Chondrocyte (in vitro differentiated cells): ENCODE measurements at regions not wholly inside any gene's neighbourhood (a gene's known extent, or its start where the extent isn't known, plus 50 kb on each side); places are given as distances from the start of the nearest gene placed in this dataset.

ENCODE experiments used
- DNase-seq: peaks from one replicate; pipeline ENCODE4 v3.0.0; 2021; ENCODE audit warnings: mixed read lengths, low spot score
- H3K27ac Mint-ChIP-seq: one replicate; pipeline ENCODE4 v1.8.0; 2021; ENCODE audit warnings: mild to moderate bottlenecking, moderate library complexity, mixed read lengths; ENCODE audit not compliant: unreplicated experiment
- H3K27me3 Mint-ChIP-seq: 2 replicates; pipeline ENCODE4 v1.8.0; 2021; ENCODE audit warnings: low read depth, mixed read lengths
- H3K36me3 Mint-ChIP-seq: 2 replicates; pipeline ENCODE4 v1.8.0; 2021; ENCODE audit warnings: low read depth, mixed read lengths
- H3K4me1 Mint-ChIP-seq: 2 replicates; pipeline ENCODE4 v1.8.0; 2021; ENCODE audit warnings: low read depth, mild to moderate bottlenecking, mixed read lengths
- H3K4me3 Mint-ChIP-seq: one replicate; pipeline ENCODE4 v1.8.0; 2021; ENCODE audit warnings: mild to moderate bottlenecking, moderate library complexity, mixed read lengths; ENCODE audit not compliant: unreplicated experiment
- H3K9me3 Mint-ChIP-seq: 2 replicates; pipeline ENCODE4 v1.8.0; 2021; ENCODE audit warnings: low read depth, mixed read lengths
- TF ChIP-seq, protein P1 (sequence below): fragments of 200-600 bp; sonication (generic); IDR thresholded peaks from 2 replicates; pipeline ENCODE4 v1.5.0; 2021; ENCODE audit warnings: antibody characterized with exemption, mild to moderate bottlenecking, moderate library complexity

DNA sequence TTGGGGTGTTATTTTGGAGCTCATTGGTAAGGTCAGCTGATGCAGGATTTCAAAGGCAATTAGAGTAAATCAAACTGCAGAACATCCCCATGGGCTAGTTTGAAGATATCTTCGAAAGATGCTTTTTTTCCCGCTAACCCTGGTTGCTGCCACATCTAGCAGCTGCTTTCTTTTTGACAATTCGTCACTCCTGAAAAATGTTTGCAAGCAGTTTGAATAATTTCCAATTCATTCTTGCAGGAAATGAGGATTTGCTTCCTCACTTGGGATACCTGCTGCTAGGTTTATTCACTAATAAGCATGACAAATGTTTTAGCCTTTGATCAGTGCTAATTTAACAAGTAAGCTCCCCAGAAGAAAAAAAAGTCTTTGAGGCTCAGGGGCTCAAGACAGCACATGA, 649.6 kb upstream of the RORB start:
- TF ChIP-seq, protein P1, sequence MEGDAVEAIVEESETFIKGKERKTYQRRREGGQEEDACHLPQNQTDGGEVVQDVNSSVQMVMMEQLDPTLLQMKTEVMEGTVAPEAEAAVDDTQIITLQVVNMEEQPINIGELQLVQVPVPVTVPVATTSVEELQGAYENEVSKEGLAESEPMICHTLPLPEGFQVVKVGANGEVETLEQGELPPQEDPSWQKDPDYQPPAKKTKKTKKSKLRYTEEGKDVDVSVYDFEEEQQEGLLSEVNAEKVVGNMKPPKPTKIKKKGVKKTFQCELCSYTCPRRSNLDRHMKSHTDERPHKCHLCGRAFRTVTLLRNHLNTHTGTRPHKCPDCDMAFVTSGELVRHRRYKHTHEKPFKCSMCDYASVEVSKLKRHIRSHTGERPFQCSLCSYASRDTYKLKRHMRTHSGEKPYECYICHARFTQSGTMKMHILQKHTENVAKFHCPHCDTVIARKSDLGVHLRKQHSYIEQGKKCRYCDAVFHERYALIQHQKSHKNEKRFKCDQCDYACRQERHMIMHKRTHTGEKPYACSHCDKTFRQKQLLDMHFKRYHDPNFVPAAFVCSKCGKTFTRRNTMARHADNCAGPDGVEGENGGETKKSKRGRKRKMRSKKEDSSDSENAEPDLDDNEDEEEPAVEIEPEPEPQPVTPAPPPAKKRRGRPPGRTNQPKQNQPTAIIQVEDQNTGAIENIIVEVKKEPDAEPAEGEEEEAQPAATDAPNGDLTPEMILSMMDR = no peak
- Mint-ChIP-seq H3K4me1 (no peaks in the 10 kb centered on the region), H3K4me3 (no peak overlapping the region), H3K9me3 (peaks cover 3% of the 10 kb centered on the region), H3K27ac (no peak overlapping the region), H3K27me3 (peaks cover 5% of the 10 kb centered on the region), H3K36me3 (no peaks in the 10 kb centered on the region)
- no peak for DNase-seq

DNA sequence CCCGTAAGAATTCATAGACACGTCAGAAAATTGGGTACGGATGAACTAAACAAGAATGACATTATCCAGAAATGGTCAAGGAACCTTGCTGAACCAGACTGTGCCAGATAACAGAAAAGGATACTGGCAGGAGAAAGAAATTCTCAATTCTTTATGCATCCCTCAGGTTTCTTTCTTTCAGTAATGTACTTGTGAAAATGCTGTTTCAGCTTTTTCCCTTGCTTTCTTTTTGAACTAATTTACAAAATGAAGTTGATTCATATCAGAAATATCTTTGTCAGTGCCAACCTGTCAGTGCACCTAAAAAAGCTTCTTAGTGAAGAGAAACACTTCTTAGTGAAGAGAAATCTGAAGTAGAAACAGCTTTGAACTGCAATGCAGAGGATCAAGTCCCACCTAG, 643.6 kb upstream of the RORB start:
- Mint-ChIP-seq H3K4me1 (no peaks in the 10 kb centered on the region), H3K27ac (no peak overlapping the region), H3K27me3 (peaks cover 1% of the 10 kb centered on the region), H3K9me3 (peaks cover 3% of the 10 kb centered on the region), H3K4me3 (no peak overlapping the region), H3K36me3 (no peaks in the 10 kb centered on the region)
- DNase-seq = no peak
- TF ChIP-seq, protein P1 = no peak

DNA sequence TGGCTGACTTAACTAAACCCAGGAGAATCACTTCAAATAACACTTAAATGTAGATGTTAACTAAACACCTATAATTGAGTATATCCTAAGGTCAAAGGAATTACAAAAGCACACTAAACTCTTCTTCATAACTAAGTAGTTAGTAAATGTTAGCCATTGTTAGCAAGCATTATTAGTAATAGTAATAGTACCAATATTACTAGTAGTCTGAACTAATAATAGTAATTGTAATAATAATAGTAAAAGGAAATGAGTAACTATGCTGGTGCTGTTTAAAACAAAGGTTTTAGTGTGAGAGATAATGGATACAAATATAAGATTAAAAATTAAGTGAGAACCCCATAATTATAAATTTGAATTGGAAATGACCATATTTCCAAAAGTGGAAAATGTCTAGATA, 641.9 kb upstream of the RORB start:
- Mint-ChIP-seq H3K9me3 (peaks cover 3% of the 10 kb centered on the region), H3K27me3 (peaks cover 1% of the 10 kb centered on the region), H3K4me1 (no peaks in the 10 kb centered on the region), H3K36me3 (no peaks in the 10 kb centered on the region), H3K27ac (no peak overlapping the region), H3K4me3 (no peak overlapping the region)
- TF ChIP-seq, protein P1 = no peak
- no peak for DNase-seq

DNA sequence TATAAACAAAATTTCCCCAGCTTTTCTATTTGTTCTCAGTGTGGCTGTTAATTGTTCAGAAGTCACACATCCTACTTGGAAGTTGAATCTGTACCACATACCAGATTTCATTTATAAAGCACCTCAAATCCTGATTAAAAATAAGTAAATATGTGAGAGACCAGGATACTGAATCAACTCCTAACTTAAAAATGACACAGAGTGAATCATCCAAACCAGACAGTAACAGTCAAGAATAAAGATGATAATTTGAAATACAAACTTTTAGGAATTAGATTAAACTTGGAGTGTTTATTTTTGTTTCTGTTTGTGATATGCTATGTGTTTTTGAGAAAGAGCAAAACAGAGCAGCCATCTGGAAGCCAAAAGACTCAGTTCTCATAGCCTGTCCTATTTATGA, 633.2 kb upstream of the RORB start:
- H3K36me3 Mint-ChIP-seq = no peaks in the 10 kb centered on the region
- peaks cover 4% of the 10 kb centered on the region for H3K27me3 Mint-ChIP-seq
- TF ChIP-seq, protein P1 = no peak
- H3K9me3 Mint-ChIP-seq = no peaks in the 10 kb centered on the region
- no peak for DNase-seq
- no peak overlapping the region for H3K4me3 Mint-ChIP-seq
- no peaks in the 10 kb centered on the region for H3K4me1 Mint-ChIP-seq
- no peak overlapping the region for H3K27ac Mint-ChIP-seq

DNA sequence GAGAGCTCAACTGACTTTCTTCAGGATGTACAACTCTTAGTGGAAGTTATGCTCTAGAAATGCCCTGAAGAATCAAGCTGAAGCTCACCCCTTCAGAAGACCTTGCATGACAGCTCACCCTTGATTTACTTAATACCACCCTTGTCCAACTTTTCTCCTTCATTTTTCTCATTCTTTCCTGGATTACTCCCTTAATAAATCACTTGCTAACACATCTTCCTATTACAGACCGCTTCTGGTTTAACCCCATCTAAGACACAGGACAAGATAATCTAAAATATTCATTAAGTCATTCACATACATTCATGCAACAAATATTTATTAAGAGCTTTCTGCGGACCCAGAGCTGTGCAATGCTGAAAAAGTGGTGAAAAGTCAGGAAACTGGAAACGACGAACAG, 630.7 kb upstream of the RORB start:
- TF ChIP-seq, protein P1 = no peak
- Mint-ChIP-seq H3K9me3 (no peaks in the 10 kb centered on the region), H3K27me3 (peaks cover 4% of the 10 kb centered on the region), H3K27ac (no peak overlapping the region), H3K4me3 (no peak overlapping the region), H3K4me1 (no peaks in the 10 kb centered on the region), H3K36me3 (no peaks in the 10 kb centered on the region)
- no peak for DNase-seq
